GM12865 (cell line): ENCODE measurements at regions not wholly inside any gene's neighbourhood (a gene's known extent, or its start where the extent isn't known, plus 50 kb on each side); places are given as distances from the start of the nearest gene placed in this dataset.

Experiments used
- DNase-seq: peaks from one replicate; pipeline ENCODE4 v3.0.0; 2010; ENCODE audit warnings: low read depth
- H3K4me3 ChIP-seq: 2 replicates; pipeline ENCODE4 v1.5.1; 2011; ENCODE audit warnings: mild to moderate bottlenecking, low read depth, low read length, control low read depth
- CTCF ChIP-seq: IDR thresholded peaks from 2 replicates; pipeline ENCODE4 v1.5.1; 2011; ENCODE audit warnings: low read length, control low read depth, low read depth, inconsistent platforms; ENCODE audit not compliant: insufficient read depth; ENCODE audit errors: missing control alignments

GRCh38 chr18:78071776-78072175 is 822.1 kb downstream of the GALR1 start:
- no peak for TF ChIP-seq CTCF
- no peak for DNase-seq

GRCh38 chr18:78072375-78072774 is 822.7 kb downstream of the GALR1 start:
- no peak overlapping the region for H3K4me3 ChIP-seq
- DNase-seq = no peak
- no peak for TF ChIP-seq CTCF

More at GRCh38 chr18:78071776-78072175, 822.1 kb downstream of the GALR1 start:
- no peak overlapping the region for H3K4me3 ChIP-seq

- H3K4me3 ChIP-seq = no peak overlapping the region
- no peak for TF ChIP-seq CTCF
- no peak for DNase-seq
These were observed 823.6 kb downstream of the GALR1 start for GRCh38 chr18:78073275-78073674.

GRCh38 chr18:78074400-78075020 is 824.9 kb downstream of the GALR1 start:
- no peak overlapping the region for H3K4me3 ChIP-seq
- no peak for DNase-seq
- no peak for TF ChIP-seq CTCF

GRCh38 chr18:78080081-78080480 is 830.4 kb downstream of the GALR1 start:
- DNase-seq = no peak
- no peak overlapping the region for H3K4me3 ChIP-seq
- TF ChIP-seq CTCF = no peak

GRCh38 chr18:78080761-78081160 is 831.1 kb downstream of the GALR1 start:
- no peak for DNase-seq
- no peak overlapping the region for H3K4me3 ChIP-seq

More at GRCh38 chr18:78080761-78081160, 831.1 kb downstream of the GALR1 start:
- TF ChIP-seq CTCF = no peak
